Prostate gland (tissue), 2 donors: ENCODE measurements at regions not wholly inside any gene's neighbourhood (a gene's known extent, or its start where the extent isn't known, plus 50 kb on each side); places are given as distances from the start of the nearest gene placed in this dataset.

Source experiments
- POLR2A ChIP-seq: fragments of 450-650 bp; IDR thresholded peaks from one replicate; pipeline ENCODE4 v1.6.1; 2016; ENCODE audit warnings: antibody characterized with exemption, mild to moderate bottlenecking
- POLR2AphosphoS5 ChIP-seq: sonication (generic); formaldehyde crosslinking; IDR thresholded peaks from one replicate; pipeline ENCODE4 v1.6.1; 2017; ENCODE audit warnings: antibody characterized with exemption
- TF ChIP-seq, protein P1 (sequence below), 4 experiments: fragments of 200-600 bp in 2 of 4; fragments of 450-650 bp in 2 of 4; sonication (generic) in 2 of 4; IDR thresholded peaks; 1 replicate in 3 of 4; 2 replicates in 1 of 4; pipeline ENCODE4 v1.5.1; 2016 to 2019; ENCODE audit warnings: antibody characterized with exemption in 4 of 4, mild to moderate bottlenecking in 2 of 4, moderate library complexity in 2 of 4

DNA sequence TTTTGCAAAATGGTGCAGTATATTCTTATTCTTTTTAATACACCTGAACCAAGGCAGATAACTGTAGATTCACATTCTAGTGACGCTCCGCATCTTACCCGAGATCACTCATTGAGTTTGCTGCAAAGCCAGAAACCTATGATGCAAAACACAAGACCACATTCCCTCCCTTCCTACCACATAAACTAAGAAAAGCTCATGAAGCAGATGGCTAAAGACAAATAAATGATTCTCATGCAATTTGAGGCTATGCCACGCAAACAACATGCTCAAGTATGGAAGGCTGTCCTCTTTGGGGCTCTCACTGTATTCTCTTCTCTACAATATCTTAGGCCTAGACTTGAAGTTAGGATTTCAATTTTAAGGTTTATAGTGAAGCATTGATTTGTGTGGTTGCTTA lies 95.0 kb upstream of the BMPER start:
- TF ChIP-seq, protein P1, sequence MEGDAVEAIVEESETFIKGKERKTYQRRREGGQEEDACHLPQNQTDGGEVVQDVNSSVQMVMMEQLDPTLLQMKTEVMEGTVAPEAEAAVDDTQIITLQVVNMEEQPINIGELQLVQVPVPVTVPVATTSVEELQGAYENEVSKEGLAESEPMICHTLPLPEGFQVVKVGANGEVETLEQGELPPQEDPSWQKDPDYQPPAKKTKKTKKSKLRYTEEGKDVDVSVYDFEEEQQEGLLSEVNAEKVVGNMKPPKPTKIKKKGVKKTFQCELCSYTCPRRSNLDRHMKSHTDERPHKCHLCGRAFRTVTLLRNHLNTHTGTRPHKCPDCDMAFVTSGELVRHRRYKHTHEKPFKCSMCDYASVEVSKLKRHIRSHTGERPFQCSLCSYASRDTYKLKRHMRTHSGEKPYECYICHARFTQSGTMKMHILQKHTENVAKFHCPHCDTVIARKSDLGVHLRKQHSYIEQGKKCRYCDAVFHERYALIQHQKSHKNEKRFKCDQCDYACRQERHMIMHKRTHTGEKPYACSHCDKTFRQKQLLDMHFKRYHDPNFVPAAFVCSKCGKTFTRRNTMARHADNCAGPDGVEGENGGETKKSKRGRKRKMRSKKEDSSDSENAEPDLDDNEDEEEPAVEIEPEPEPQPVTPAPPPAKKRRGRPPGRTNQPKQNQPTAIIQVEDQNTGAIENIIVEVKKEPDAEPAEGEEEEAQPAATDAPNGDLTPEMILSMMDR (IDR thresholded peaks at IDR 0.05): no peak
- no peak for TF ChIP-seq POLR2AphosphoS5
- TF ChIP-seq POLR2A: no peak
